ENCODE measurements at regions not wholly inside any gene's neighbourhood (a gene's known extent, or its start where the extent isn't known, plus 50 kb on each side); places are given as distances from the start of the nearest gene placed in this dataset.

DNA sequence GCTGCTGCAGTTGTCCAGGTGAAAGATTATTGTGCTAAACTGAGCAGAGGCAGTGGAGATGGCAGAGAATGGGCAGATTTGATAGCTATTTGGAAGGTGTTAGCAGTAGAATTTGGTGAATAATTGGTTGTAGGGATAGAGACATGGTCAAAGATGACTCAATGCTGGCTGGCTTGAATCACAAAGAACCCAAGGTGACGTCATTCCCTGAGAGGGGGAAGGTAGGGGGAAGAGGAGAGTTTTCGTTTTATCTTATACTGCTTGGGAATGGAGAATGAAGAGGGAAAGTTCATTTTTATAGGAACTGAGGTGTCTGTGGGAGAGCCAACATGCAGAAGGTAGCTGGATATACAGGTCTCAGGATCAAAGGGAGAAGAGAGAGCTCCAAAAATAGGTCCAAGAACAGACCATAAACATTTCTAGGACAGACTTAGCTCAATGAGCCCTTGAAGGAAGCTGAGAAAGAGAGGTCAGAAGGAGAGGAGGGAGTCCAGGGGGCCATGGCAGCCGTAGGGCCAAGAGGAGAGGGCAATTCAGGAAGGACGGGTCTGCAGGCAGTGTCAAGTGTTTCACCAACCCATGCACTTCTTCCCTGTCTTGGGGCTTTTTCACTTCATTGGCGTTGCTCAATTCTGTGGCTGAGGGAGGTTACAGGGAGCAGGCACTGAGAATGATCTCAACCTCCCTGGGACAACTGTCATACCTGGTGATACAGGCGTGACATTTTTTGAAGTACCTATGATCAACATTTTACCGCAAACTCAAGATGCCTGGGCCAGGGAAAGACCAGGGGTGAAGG is 281.3 kb downstream of the TDRD15 start:
- DNase-seq (ENCODE audit: low read depth in 2 of 2) = no peak
- TF ChIP-seq, protein P1, sequence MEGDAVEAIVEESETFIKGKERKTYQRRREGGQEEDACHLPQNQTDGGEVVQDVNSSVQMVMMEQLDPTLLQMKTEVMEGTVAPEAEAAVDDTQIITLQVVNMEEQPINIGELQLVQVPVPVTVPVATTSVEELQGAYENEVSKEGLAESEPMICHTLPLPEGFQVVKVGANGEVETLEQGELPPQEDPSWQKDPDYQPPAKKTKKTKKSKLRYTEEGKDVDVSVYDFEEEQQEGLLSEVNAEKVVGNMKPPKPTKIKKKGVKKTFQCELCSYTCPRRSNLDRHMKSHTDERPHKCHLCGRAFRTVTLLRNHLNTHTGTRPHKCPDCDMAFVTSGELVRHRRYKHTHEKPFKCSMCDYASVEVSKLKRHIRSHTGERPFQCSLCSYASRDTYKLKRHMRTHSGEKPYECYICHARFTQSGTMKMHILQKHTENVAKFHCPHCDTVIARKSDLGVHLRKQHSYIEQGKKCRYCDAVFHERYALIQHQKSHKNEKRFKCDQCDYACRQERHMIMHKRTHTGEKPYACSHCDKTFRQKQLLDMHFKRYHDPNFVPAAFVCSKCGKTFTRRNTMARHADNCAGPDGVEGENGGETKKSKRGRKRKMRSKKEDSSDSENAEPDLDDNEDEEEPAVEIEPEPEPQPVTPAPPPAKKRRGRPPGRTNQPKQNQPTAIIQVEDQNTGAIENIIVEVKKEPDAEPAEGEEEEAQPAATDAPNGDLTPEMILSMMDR (IDR thresholded peaks at IDR 0.05; ENCODE audit: low read depth, low read length) = no peak
- H3K4me3 ChIP-seq (replicated peaks in 1 of 2; ENCODE audit: low read depth in 2 of 2, low read length in 2 of 2) = no peak overlapping the region

DNA sequence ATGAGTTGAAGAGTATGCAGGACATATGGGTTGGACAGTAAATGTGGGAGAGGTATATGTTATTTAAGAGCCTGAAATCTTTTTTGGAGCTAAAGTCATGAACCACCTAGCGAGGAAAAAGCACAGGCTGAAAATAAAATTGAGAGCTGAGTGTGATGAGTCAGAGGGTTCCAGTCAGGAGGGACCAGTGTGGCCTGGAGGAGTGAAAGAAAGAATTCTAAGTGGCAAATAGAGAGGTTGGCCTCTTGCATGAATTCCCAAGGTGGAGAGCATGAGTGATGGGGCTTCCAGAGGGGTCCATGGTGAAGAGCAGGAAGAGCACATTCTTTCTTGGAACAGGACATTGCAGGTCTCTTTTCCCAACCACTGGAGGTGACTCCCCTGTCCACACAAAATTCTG is 282.6 kb downstream of the TDRD15 start:
- no peak for DNase-seq (ENCODE audit: low read depth in 2 of 2)
- TF ChIP-seq, protein P1 (IDR thresholded peaks at IDR 0.05; ENCODE audit: low read depth, low read length) = no peak
- H3K4me3 ChIP-seq (replicated peaks in 1 of 2; ENCODE audit: low read depth in 2 of 2, low read length in 2 of 2) = no peak overlapping the region

DNA sequence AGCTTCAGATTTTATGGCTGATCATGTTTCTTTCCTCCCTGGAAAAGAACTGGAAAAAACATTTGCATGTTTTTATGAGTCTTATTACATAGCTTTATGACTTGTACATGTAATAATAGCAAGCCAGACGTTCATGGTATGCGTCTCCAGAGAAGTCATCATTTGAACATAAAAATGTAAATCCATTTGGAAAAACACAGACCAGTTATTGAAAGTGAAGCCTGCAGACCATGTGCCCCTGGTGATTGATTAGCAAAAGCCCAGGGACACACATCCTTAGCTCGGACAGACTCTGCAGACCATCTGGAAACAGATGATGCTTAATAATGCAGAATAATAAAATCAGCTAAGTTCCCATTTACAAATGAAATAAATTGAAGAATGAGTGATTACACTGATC is 283.1 kb downstream of the TDRD15 start:
- H3K4me3 ChIP-seq (replicated peaks in 1 of 2; ENCODE audit: low read depth in 2 of 2, low read length in 2 of 2) = no peak overlapping the region
- TF ChIP-seq, protein P1 (IDR thresholded peaks at IDR 0.05; ENCODE audit: low read depth, low read length) = no peak

DNA sequence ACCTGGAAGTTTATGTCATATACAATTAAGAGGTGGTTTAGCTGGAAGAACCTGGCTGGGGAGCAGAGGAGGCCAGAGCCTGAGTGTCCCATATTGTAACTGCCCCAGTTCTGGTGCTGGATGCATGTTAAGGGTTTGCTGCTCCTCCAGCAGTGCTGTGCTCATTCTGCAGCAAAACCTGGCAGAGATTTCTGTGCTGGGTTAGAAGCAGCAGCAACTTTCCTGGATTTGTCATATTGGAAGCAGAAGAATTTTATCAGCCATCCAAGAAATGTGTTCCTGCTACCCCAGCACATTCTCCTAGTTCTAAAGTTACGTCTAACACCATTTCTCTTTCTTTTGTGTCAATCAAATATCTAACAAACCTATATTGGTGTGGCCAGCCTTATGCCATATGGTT is 284.1 kb downstream of the TDRD15 start:
- DNase-seq (ENCODE audit: low read depth in 2 of 2) = no peak
- TF ChIP-seq, protein P1 (IDR thresholded peaks at IDR 0.05; ENCODE audit: low read depth, low read length) = no peak

More for the DNA sequence above, 283.1 kb downstream of the TDRD15 start:
- no peak for DNase-seq (ENCODE audit: low read depth in 2 of 2)

DNA sequence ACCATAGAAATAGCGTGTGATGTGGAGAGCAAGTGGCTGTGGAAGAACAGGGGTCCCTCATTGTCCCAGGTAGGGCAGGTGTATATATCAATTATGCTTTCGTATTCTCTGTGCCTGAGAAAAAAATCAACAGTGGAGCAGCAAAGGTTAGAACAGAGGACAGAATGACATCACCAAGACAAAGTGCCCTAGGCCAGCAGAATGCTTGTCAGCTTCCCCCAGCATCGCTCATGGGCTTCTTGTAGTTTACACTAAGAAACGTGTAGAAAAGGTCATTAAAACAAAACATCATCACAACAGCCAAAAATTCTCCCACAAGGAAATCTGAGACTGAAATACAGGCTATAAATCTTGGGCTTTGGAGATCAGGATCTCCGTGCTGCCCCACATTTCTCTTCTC is 288.0 kb downstream of the TDRD15 start:
- H3K4me3 ChIP-seq (replicated peaks in 1 of 2; ENCODE audit: low read depth in 2 of 2, low read length in 2 of 2) = no peak overlapping the region
- TF ChIP-seq, protein P1 (IDR thresholded peaks at IDR 0.05; ENCODE audit: low read depth, low read length) = no peak
- DNase-seq (ENCODE audit: low read depth in 2 of 2) = no peak

More for the DNA sequence above, 284.1 kb downstream of the TDRD15 start:
- no peak overlapping the region for H3K4me3 ChIP-seq (replicated peaks in 1 of 2; ENCODE audit: low read depth in 2 of 2, low read length in 2 of 2)

DNA sequence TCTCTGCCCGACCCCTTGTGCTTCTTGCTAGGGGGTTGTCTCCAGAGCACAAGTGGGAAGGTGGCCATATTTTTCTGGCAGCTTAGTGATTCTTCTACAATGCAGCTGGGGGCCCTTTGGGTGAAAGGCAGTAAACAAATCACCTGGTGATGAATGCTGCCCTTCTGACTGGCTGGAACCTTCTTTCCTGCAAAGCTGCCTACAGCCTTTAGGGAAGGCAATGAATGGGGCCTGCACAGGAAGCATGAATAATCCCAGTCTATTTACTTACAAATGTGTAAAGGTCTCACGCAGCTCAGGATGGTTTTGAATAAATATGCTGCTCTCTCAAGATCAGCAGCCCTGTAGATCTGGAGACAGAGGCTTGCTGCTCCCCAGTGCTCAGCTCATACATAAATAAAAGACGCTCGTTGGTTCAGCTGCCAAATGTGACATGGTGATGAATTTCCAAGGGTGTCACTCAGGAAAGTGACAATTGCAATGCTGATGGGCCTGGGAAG is 289.2 kb downstream of the TDRD15 start:
- DNase-seq (ENCODE audit: low read depth in 2 of 2) = no peak
- TF ChIP-seq, protein P1 (IDR thresholded peaks at IDR 0.05; ENCODE audit: low read depth, low read length) = no peak

More for the DNA sequence above, 289.2 kb downstream of the TDRD15 start:
- H3K4me3 ChIP-seq (replicated peaks in 1 of 2; ENCODE audit: low read depth in 2 of 2, low read length in 2 of 2) = no peak overlapping the region

Measured in cardiac fibroblast (primary cell).